NCI-H446 treated with DMSO at 0.1 percent for 48 hours (cell line): ENCODE measurements at regions not wholly inside any gene's neighbourhood (a gene's known extent, or its start where the extent isn't known, plus 50 kb on each side); places are given as distances from the start of the nearest gene placed in this dataset.
A peak's percentile ranks its signal among the peaks of the same experiment; 100 is the strongest.

ENCODE experiments used
- DNase-seq: peaks from one replicate; lab custom pipeline; 2025; lab: John Stamatoyannopoulos, UW

DNA sequence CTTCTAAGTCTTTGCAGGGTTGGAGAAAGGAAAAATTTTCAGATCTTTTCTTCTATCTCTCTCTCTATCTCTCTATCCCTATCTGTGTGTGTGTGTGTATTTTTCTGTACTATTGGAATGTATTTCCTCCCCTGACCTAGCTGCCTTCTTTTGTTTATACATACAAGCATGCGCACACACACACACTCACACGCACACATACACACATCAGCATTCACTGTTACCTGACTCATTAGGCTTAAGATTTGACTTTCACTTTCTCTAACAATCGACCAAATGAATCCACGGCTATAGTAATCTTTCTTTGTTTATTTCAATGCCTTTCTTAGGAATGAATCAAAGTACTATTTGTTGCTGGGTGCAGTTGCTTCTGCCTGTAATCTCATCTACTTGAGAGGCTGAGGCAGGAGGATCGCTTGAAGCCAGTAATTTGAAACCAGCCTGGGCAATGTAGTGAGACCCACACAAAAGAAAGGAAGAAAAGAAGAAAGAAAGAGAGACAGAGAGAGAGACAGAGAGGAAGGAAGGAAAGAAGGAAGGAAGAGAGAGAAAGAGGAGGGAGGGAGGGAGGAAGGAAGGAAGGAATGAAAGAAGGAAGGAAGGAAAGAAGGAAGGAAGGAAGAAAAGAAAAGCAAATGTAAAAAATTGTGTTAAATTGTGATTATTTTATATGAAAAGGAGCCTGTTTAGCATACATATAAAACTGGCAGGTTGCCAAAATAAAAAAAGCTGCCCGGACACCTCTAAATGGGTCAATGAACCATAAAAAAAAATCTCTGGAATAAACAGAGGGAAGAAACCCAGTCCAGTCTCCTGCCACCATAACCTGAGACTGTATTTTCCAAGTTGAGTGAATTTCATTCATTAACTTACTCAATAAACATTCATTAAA lies 206.8 kb downstream of the ZNF326 start:
- DNase-seq = no peak

GRCh38 chr1:90200646-90201205 lies 205.8 kb downstream of the ZNF326 start:
- no peak for DNase-seq

DNA sequence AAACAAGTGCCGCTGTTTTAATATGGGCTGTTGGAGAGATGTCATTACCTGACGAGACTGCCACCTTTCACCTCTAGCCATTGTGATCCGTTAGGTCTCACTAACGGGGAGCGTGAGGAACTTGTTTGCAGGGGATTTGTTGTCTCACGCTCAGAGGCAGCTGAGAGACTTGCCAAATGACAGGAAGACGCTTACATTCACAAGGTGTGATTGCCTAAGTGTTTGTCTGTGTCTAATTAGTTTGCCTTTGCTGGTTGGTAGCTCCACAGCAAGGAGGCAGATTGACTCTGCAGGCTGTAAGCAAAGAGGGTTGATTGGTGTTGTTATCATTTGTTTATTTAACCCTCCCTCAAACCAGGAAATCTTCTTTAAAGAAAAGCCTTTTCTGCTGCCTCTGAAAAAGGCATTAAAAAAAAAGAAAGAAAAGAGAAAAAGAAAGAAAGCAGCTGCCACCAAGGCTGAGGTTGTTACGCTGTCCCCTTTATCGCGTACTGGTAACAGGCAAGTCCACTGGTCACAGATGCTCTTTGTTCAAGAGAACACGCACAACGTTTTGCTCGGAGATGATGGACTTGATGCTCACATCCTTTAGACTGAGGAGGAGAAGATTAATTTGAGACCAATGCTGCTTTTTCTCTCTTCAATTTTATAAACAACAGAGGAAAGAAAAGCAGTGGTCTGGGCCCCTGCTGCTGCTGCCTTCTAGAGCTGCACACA lies 203.9 kb downstream of the ZNF326 start:
- no peak for DNase-seq

GRCh38 chr1:90193116-90193515 lies 198.2 kb downstream of the ZNF326 start:
- no peak for DNase-seq

- no peak for DNase-seq
Observed at GRCh38 chr1:90192408-90192807, 197.5 kb downstream of the ZNF326 start.

- DNase-seq = no peak
Observed at GRCh38 chr1:90190523-90190922, 195.6 kb downstream of the ZNF326 start.

DNA sequence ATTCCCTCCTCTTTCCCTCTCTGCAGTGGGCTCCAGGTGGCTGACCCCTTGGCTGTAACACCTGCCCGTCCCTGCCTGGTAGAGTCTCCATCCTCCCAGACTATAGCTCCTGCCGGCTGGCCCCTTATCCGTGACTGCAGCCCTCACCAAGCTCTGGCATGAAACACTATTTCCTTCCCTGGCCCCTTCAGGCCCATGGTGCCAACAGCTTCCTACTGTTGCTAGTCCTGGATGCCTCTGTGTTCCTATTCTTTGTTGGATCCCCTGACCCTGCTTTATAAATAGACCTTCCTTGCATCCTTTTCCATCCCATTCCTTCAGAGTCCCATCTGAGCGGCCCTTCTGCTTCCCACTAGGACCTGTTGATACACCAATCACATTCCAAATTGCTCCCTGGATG lies 195.0 kb downstream of the ZNF326 start:
- DNase-seq = no peak

DNA sequence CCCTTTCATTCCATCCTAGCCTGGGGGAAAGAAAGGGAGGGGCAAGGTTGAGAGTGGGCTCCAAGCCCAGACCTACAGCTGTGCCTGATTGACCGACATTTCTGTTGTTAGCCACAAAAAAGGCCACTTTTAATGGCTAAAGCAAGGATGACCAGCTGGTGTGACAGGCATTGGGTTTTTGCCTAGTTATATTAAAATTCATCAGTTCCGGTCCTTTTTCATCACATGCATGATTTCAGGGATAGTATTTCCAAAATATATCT lies 192.3 kb downstream of the ZNF326 start:
- no peak for DNase-seq

GRCh38 chr1:90186506-90187322 lies 191.8 kb downstream of the ZNF326 start:
- no peak for DNase-seq

GRCh38 chr1:90176530-90176929 lies 181.6 kb downstream of the ZNF326 start:
- no peak for DNase-seq

DNA sequence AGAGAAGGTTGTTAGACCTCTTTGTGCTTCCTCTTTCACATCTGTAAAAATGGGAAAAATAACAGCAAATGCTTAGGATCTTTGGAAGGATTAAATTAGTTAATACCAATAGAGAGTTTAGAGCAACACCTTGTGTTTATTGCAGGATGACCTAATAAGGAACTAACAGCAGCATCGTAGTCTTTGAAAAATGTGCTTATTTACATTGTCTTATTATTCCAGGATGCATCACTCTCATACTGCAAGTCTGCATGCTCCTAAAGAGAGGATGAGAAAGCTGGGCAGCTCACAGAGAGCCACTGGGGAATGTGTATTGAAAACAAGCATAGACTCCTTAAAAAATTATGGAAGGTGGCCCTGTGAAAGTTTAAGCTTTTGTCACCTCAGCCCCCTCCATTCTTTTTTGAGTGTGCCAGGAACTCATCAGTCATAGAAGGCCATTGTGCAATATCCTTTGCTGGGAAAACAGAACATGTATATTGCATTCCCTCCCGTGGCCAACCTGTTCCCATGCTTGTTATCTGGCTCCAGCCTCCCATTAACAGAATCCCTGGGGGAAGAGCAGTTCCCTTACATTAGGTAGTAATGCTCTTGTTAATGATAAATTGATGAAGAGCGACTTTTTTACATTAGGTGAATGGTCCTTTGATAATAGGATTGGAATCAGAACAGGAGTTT lies 180.7 kb downstream of the ZNF326 start:
- DNase-seq = no peak

DNA sequence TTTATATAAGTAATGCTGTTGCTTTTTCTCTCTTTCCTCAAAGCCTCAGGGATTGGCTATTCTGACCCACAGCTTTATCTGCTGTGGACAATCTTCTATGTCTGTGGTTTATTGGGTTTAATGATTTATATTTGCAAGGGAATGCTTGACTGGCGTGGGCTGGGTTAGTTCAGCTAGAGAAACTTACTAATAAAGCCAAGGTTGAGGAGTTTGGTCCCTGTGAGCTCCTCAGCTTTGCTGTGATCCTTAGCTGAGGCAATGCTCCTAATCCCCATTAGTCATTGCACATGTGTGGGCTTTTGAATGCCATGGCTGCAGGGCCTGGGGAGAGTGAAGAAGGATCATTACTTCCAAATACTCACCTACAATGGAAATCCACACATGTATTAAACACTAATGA lies 179.3 kb downstream of the ZNF326 start:
- DNase-seq = no peak

- DNase-seq = no peak
Observed at GRCh38 chr1:90162216-90162615, 167.3 kb downstream of the ZNF326 start.

DNA sequence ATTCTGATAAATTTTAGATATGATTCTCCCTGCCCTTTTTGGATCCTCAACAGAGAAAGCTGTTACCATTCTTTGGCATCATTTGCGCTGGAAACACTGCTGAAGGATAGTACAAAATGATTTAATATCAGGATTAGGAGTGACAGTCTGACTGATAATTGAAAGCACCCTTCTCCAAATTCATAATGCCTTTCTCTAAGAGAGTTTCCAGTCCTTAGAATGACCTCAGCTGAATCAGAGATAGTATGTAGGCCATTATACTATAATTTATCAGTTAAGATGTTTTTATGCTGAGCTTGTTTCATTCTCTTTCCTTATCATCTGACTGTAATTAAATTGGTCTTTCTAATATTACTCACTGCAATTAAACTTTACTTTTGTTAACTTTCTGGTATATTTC lies 166.7 kb downstream of the ZNF326 start:
- no peak for DNase-seq

DNA sequence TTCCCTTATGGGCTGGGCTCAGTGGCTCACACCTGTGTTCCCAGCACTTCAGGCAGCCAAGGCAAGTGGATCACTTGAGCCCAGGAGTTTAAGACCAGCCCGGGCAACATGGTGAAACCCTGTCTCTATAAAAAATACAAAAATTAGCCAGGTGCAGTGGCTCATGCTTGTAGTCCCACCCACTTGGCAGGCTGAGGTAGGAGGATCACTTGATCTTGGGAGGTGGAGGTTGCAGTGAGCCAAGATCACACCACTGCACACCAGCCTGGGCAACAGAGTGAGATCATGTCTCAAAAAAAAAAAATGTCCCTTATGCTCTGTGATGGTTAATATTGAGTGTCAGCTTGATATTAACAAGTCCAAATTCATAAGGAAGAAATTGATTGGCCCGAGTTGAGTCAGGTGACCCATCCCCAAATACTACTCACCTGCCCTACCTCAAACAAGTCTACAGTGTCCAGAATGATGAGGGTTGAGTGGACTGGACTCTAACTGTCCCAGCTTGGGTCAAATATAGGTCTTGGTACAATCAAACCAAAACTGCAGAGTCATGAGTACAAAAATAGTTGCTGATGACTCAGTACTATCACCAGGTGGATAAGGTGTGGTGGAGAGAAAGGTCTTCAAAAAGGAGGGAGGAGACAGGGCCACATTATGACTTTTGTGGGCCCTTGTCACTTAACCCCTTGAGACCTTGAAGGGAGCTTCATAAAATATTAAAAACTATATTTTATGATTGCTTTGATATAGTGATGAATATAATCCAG lies 161.0 kb downstream of the ZNF326 start:
- DNase-seq = no peak

- DNase-seq = no peak
Observed at GRCh38 chr1:90154711-90155110, 159.8 kb downstream of the ZNF326 start.

DNA sequence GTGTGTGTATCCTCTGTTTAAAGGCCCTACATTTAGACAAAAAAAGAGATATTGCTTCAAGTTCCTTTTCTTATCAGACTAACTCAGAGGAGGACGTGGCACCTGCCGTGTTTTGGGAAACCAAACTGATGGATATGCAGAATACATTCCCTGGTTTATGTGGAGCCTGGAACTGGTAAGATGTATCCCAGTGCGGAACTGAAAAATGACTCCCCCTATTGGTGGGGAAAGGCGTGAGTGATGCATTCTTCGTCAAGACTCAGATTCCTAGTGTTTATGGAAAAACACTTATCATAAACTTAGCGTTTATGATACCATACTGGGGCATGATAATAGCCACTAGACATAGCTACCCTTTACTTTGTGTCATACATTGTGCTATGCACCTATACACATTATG lies 154.2 kb downstream of the ZNF326 start:
- DNase-seq = no peak

GRCh38 chr1:90147093-90147492 lies 152.2 kb downstream of the ZNF326 start:
- no peak for DNase-seq

DNA sequence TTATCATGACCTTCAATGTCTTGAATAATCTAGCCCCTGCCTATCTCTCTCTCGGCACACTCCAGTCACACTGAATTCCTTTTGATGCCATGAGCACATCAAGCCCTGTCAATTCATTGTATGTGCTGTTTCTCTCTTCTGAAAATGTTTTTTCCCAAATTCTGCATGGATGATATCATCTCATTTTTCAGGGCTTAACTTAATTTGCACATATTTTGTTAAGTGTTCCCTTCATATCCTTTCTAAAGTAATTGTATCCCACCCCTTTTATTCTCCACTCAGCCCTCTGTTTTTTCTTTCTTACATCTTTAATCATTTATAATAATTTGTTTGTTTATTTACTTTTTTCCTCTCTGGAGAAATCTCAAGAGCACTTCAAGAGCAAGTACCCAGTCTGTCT lies 149.9 kb downstream of the ZNF326 start:
- DNase-seq = no peak

GRCh38 chr1:90143591-90143990 lies 148.7 kb downstream of the ZNF326 start:
- peak; percentile 48 for DNase-seq

DNA sequence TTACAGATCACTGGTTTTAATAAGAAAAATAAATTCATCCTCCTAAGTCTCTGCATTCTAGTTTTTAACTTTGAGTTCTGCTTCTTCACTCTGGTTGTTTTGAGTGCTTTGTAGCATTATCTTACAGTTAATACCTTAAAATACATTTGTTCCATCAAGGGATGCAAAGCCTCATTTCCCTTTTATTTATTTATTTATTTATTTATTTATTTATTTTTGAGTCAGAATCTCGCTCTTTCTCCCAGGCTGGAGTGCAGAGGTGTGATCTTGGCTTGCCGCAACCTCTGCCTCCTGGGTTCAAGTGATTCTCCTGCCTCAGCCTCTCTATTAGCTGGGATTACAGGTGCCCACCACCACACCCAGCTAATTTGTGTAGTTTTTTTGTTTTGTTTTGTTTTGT lies 147.8 kb downstream of the ZNF326 start:
- DNase-seq = no peak
